Activated T-cell treated with anti-CD3 and anti-CD28 coated beads, Interleukin-2, amount 50 U/mL, for 1 hour (primary cell): ENCODE measurements at regions not wholly inside any gene's neighbourhood (a gene's known extent, or its start where the extent isn't known, plus 50 kb on each side); places are given as distances from the start of the nearest gene placed in this dataset.
"Not testable (repeated sequence)": the region's sequence is repeated elsewhere in the genome, so short reads cannot be mapped to it uniquely, and the experiment has no call there.

Experiments used
- DNase-seq: peaks from one replicate; pipeline ENCODE4 v3.0.0-alpha.2; 2020

DNA sequence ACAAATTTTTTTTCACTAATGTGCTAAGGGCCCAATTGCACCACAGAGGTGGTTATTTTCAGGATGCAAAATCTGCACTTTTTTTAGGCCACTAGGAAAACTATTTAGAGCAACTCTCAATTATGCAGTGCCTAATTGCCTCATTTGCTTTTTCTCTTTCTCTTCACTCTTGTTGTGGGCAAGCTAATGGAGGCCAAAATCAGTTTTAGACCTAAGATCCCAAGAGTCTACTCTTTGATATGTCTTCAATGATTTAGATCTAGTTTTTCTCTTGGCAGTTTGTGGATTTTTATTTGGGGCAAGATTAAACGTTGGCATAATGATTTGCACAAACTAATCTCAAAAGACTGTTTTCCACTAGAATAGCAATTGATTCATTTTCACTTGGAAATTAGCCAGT, 1996.9 kb downstream of the LRRC4C start:
- no peak for DNase-seq

DNA sequence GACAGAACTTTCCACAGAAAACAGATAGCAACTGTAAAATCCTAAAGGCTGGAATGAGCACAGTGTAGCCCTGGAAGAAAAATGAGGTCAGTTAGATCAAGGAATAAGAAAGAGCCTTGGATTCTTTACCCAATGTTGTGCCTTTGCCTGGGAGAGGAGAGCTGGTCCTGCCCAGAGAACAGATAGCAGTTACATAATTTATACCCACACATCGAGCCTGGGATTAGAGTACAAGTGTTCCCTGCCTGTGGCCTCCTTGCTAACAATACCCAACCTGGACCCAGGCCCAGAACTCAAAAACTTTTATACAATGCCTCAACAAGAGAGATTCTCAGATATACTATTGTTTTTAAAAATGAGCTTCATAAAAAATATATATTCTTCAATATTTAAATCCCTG, 1998.4 kb downstream of the LRRC4C start:
- no peak for DNase-seq

DNA sequence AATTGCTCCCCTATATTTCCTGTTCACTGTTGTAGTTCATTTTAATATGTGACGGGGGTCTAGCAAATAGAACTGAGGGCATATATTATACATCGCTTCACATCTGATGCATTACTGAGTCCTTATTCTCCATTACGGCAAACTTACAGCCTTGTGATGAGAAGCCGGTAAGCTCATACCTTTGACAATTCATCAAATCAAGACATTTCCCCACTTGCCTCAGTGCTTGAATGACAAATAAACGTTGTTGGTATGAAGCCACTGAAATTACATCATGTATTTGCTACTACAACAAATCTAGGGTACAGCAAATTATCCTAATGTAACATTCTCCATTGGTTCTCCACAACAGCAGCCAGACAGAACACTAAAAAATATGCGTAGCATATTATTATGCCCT, 1999.8 kb downstream of the LRRC4C start:
- no peak for DNase-seq

DNA sequence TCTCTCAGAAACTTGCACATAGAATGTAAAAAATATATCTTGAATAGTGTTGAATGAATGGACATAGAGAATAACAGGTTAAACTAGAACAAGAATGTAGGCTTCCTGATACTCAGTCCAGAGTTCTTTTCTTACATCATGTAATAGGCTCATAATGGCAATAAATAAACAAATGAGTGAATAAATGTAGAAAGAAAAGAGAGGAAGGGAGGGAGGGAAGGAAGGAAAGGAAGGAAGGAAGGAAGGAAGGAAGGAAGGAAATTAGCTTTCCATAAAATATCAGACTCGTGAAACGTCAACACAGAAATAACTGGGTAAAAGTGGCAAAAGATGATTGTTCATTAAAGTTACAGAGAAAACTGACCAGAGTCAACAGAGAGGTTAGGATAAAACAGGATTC, 2001.0 kb downstream of the LRRC4C start:
- DNase-seq = no peak

DNA sequence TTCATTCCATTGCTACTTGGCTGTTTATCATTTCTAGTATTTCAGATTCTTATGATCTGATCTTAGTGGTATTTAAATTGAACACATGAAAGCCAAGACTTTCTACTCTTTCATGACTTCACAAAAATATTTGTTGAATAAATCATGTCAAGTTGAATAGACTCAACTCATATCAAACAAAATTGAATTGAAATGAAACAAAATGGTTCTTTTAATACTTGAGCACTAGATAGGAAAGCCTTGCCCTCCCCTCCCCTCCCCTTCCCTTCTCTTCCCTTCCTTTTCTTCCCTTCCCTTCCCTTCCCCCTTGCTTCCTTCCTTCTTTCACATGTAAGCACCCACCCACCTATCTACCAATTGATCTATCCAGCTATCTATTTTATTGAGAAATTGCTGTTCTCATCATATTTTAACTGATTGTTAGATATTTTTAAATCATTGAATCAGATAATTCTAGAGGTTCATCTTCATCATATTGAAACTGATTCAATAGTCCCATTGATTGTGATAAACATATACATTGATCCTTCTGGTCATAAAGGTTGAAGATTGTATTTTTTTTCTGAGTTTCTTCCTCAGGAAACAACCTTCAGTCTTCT, 2015.9 kb downstream of the LRRC4C start:
- no peak for DNase-seq

DNA sequence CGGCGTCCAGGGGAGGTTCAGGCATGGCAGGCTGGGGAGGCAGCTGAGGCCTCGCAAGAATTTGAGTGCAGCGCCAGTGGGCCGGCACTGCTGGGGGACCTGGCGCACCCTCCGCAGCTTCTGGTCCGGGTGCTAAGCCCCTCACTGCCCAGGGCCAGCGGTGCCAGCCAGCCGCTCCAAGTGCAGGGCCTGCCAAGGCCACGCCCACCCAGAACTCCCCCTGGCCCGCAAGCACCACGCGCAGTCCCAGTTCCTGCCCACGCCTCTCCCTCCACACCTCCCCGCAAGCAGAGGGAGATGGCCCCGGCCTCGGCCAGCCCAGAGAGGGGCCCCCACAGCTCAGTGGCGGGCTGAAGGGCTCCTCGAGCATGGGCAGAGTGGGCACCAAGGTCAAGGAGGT, 2017.3 kb downstream of the LRRC4C start:
- DNase-seq = no peak

DNA sequence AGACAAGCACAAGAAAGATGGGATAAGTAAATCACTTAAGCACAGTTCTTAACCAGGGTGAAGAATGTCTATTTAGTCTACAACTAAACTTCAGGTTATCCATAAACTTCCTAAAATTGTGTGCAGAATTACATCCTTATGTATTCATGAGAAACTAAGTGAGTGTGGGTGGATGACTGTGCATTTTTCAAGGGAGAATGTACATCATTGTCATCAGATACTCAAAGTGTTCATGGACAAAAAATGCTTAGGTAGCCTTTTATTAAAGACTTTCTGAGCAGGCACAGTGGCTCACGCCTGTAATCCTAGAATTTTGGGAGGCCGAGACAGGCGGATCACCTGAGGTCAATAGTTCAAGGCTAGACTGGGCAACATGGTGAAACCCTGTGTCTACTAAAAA, 2023.8 kb downstream of the LRRC4C start:
- no peak for DNase-seq

DNA sequence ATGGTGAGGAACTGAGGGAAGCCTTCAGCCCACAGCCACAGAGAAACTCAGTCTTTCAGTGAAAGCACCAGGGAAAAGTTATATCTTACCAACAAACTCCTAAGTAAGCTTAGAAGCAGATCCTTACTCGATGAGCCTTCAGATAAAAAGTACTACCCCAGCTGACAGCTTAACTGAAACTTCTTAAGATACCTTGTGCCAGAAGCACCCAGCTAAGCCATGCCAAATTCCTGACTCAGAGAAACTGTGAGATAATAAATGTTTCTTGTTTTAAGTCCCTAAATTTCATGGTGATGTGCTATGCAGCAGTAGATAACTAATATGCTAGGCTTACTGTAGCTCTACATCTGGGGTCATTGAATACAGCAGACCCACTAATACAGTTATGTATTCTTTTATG, 2025.0 kb downstream of the LRRC4C start:
- no peak for DNase-seq

DNA sequence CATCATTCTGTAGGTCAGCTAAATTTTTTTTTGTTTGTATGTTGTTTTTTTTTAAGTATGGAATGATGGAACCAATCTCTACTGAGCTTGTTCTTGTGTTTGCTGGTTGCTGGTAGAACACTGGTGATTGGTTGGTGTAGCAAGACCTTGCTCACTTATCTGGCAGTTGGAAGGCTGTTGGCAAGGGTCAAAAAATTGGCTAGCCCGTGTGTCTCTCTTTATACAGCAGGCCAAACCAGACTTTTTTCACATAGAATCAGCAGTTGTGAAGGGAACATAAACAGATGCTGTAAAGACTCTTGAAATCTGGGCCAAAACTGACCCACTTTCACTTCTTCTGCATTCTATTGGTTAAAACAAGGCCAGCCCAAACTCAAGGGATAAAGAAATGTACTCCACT, 2026.5 kb downstream of the LRRC4C start:
- no peak for DNase-seq

DNA sequence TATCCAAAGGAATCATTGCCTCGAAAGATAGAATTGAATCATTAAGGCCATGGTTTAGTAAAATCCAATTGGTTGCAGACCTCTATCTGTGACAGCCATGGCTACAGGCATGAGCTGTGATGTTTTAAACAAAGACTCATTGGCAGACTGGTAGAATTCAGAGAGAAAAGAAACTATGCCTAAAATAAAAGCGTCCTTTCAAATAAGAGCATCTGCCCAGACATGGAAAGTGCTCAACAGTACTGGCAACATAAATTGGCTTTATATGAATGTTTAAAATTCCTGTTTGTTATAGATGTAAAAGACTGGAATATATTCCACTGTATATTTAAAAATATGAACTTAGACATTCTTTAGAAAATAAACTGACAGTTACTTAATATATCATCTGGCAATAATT, 2034.2 kb downstream of the LRRC4C start:
- no peak for DNase-seq

DNA sequence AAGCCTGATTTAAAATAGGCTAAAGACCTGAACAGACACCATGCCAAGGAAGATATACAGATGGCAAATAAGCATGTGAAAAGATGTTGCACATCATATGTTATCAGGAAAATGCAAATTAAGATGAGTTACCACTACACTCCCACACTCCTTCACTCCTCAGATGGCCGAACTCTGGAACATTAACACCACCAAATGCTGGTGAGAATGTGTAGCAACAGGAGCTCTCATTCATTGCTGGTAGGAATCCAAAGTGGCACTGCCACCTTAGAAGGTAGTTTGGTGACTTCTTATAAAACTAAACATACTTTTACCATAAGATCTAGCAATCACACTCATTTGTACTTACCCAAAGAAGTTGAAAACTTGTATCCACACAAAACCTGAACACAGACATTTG, 2047.3 kb downstream of the LRRC4C start:
- DNase-seq = no peak

DNA sequence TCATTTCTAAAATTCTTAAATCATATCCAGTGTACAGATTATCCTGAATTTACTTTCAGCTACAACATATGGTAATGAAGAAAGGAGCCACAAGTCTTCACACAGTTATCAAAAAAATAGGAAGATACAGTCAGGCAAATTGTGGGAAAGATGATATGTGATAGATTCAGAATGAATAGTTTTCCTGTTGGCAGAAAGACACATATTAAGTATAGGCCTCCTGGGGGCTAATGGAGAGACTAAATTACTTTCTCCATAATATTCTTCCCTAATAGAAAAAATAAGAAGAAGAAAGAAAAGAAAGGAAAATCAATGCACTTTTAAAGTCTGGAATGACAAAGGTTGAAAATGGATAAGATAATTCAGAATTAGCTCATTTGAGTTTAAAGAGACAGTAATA, 2073.5 kb downstream of the LRRC4C start:
- no peak for DNase-seq

DNA sequence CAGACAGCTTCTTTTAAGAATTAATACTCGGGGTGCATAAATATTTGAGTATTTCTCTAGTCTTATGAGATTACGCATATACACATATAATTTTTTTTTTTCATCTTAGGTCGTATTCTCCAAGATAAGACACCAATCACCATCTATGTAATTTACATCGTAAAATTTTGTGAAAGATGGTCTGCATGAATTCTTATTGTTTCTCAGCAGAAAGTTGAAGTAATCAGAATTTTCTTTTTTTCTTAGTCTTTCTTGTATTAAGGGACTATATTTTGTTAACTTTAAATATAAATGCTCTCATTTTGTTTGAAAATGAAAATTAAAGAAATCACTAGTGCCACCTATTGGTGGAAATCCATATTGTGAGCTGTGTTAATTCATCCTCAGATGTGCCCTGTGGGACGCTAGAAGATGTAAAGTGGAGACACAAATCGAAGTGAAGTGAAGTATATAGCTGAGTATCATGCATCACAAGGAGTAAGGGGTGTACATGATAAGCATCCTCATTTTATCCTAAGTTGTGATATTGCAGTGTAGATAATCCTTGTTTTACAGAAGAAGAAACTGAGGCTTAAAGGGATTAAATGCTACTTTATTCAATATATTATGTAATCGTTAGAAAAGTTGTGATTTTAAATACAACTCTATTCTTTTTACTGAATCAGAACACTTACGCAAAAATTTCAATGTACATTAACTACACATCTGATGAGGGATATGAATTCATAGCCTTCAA, 2084.3 kb downstream of the LRRC4C start:
- no peak for DNase-seq

DNA sequence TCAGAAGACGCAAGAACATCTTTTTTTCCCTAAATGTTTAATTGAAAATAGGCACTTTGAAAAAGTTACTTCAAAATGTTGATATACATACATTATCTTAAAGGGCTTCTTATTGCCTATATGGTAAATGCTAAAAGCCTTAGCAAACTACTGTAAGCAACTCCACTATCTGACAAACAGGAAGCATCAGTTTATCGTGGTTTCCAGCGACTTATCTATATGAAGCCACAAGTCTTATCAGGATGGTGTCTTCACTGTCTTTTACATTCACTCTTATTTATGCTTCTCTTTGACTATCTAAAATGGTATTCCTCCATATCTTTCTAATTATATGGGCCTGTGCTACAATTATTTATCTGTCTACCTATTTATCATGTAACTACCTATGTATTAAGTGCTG, 2091.9 kb downstream of the LRRC4C start:
- DNase-seq = no peak

DNA sequence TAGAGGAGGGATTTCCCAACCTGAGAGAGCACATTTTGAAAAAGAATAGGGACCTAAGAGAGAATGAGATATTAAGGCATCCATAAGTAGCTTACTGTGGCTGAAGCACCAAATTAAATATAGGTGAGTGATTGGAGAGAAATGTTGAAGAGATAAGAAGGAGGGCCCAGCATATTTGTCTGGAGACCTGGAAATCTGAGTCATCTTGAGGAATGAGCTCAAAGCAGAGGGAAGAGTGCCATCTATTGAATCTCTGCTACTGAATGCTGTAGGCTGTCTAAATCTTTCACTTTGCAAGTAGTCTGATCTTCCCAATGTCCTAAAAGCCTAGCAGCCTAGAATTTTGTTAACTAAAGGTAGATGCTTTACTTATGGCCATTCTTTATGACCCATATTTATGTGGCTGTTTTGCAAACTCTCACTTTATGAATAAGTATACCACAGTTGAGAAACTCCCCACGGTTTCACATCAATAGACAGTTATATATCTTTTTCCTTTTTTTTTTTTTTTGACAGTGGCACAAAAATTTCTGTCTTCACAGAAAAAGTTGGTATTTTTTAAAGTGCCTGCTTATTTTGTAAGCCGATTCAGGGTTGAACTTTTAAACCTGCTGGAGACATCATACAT, 2093.5 kb downstream of the LRRC4C start:
- no peak for DNase-seq

DNA sequence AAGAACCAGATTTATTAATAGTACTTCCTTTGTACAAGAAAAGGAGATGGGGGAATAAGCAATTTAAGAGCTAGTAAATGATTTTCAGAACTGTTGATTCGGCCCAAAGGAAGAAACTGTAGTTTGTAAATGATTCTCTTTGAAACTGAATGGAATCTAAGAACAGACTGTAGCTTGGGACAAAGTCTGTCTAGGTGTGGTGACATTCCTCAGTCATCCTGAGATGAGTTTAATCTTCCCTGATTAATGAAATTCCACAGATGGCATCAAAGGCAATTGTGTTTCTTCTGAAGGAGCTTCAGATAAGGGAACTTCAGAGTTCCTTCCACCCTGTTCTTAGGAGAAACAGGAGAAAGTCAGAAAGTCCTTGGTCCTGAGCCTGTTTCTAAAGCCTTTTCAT, 2095.9 kb downstream of the LRRC4C start:
- no peak for DNase-seq

DNA sequence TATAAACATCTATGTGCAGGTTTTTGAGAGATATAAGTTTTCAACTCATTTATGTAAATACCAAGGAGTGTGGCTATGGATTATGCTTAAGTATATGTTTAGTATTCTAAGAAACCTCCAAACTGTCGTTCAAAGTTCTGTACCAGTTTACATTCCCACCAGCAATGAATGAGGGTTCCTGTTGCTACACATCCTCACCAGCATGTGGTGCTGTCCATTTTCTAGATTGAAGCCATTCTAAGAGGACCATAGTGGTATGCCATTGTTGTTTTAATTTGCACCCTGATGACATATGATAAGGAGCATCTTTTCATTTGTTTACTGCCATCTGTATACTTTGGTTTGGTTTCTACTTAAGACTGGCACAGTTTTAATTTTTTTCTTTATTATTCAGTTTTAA, 2097.9 kb downstream of the LRRC4C start:
- DNase-seq = no peak

DNA sequence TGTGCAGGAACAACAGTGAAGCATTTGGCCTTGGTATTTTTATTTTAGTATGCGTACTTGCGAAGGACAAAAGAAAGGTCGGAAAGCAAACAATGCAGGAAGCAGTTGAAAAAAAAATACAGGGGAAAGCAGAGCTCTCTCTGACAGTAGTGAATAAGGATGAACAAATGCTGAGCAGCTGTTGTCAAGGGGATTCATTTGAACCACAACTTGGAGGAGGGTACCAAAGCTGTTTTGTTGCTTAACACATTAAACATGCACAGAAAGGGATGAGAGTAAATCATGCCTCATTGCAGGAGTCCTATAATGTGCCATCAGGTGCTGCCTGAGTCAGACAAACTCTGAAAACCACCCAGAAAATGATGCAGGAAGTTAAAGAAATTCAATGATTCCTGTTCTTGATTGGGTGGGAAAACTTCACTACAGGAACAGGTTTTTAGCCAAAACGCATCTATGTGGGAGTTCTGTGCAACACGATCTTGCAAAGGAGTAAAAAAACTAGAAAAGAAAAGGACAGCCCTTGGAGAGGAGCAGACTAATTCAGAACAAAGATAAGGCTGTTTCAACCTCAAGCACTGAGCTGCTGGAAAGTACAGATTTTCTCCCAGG, 2113.5 kb downstream of the LRRC4C start:
- no peak for DNase-seq

DNA sequence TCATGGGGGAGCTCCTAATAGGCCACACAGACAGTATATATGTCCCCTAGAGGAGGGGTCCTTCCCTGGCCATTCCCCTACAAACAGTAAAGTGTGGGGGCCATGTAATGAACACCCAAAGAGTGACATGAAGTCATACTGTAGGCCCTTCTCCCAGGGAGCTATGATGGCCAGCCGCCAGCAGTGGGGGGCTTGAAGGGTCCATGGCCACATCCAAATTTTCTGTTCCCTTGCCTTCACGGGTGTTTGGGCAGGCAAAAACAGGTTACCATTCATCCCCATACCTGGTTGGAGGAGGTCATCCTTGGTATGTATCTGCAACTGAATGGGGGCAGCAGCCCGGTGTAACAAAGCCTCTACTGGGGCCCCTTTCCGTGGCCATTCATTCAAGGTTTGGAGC, 2118.0 kb downstream of the LRRC4C start:
- DNase-seq = no peak

DNA sequence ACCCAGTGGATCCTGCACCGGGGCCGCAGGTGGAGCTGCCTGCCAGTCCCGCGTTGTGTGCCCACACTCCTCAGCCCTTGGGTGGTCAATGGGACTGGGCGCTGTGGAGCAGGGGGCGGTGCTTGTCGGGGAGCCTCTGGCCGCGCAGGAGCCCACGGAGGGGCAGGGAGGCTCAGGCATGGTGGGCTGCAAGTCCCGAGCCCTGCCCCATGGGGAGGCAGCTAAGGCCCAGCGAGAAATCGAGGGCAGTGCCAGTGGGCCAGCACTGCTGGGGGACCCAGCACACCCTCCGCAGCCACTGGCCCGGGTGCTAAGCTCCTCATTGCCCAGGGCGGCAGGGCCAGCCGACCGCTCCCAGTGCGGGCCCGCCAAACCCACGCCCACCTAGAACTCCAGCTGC, 2126.4 kb downstream of the LRRC4C start:
- not testable (repeated sequence) for DNase-seq

DNA sequence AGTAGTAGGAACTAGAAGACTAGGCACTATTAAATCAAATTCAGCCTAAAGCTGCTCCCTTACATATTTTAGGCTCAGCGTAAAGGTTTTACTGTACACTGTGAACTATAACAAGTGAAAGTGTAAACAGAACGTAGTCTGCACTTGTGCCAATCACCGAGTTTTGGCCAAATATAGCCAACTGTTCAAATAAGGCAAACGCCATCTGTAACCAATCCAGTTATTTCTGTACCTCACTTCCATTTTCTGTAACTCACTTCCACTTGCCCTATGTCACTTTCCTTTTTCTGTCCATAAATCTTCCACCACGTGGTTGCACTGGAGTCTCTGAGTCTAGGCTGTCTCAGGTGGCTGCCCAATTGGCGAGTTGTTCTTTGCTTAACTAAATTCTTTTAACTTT, 2132.2 kb downstream of the LRRC4C start:
- no peak for DNase-seq

DNA sequence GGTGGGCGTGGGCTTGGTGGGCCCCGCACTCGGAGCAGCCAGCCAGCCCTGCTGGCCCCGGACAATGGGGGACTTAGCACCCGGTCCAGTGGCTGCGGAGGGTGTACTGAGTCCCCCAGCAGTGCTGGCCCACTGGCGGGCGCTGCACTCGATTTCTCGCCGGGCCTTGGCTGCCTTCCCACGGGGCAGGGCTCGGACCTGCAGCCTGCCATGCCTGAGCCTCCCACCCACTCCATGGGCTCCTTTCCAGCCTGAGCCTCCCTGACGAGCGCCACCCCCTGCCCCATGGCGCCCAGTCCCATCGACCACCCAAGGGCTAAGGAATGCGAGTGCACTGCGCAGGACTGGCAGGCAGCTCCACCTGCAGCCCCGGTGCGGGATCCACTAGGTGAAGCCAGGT, 2147.6 kb downstream of the LRRC4C start:
- not testable (repeated sequence) for DNase-seq

DNA sequence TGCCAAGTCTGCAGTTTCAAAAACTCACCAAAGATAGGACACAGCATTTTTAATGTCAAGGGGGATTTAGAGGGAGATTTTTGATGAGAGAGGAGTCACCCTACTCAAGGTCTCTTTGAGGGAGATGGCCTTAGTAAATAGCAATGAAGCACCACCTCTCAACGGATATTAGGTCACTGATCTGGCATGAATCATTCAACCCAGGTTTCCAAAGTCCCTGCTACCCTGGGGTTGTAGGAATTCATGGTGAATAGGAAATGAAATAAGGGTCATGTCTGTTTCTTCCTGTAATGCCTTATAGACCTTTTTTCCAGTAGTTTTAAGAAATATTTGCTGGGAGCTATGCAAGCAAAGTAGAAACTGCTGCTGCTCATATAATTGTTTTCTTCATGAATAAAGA, 2154.9 kb downstream of the LRRC4C start:
- no peak for DNase-seq

DNA sequence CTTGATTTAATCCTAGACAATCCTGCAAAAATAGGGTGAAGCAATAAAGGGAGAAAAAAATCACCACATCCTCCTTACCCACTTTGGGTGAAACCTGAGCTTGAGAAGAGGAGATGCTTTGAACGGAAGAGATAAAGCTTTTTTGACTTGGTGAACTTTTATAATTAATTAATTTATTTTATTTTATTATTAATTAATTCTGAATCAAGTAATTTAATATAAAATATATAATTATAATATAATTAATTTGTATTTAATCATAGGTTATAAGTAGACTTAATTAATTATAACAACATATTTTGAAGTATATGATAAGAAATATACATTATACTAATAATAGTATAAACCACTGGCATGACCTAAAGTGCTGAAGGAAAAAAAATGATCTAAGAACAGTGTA, 2164.8 kb downstream of the LRRC4C start:
- no peak for DNase-seq
